Panc1 (cell line): ENCODE measurements at regions not wholly inside any gene's neighbourhood (a gene's known extent, or its start where the extent isn't known, plus 50 kb on each side); places are given as distances from the start of the nearest gene placed in this dataset.

Source experiments
- ATAC-seq: fragments of 200-7000 bp; cut with Tn5 transposase; 2 replicates; pipeline ENCODE4 v1.9.1; 2020; ENCODE audit warnings: mild to moderate bottlenecking, moderate library complexity
- BruUV-seq: library from RNA; stranded (reverse); fragments of 400-500 nt; replicated peaks from 2 replicates; lab custom pipeline; 2021; lab: Mats Ljungman, UMichigan
- CTCF ChIA-PET: fragments of 300-600 bp; sonication (Branson Sonifier 250); formaldehyde crosslinking; loops from one replicate; lab custom pipeline; 2022; ENCODE audit warnings: antibody characterized with exemption; lab: Charles Lee
- POLR2A ChIA-PET: fragments of 300-600 bp; sonication (Branson Sonifier 250); formaldehyde crosslinking; loops from one replicate; lab custom pipeline; 2022; ENCODE audit warnings: antibody characterized with exemption; lab: Charles Lee
- DNase-seq: peaks from one replicate; pipeline ENCODE4 v3.0.0-alpha.2; 2010; ENCODE audit warnings: low read depth, low spot score
- H3K27ac ChIP-seq: 2 replicates; pipeline ENCODE4 v1.5.1; 2011; ENCODE audit warnings: mild to moderate bottlenecking, low read length, inconsistent platforms
- H3K27me3 ChIP-seq: fragments of 200-500 bp; sonication (Bioruptor generic); 2 replicates; pipeline ENCODE4 v1.6.0; 2014; ENCODE audit warnings: low read length, inconsistent platforms; ENCODE audit not compliant: control insufficient read depth, insufficient read depth
- H3K36me3 ChIP-seq: fragments of 200-500 bp; sonication (Bioruptor generic); 2 replicates; pipeline ENCODE4 v1.5.1; 2014; ENCODE audit warnings: inconsistent platforms, mild to moderate bottlenecking, low read length, moderate library complexity; ENCODE audit not compliant: control insufficient read depth, insufficient read depth
- H3K4me1 ChIP-seq: 2 replicates; pipeline ENCODE4 v1.5.1; 2011; ENCODE audit warnings: inconsistent platforms, mild to moderate bottlenecking, low read length, moderate library complexity; ENCODE audit not compliant: control insufficient read depth, insufficient read depth
- H3K4me3 ChIP-seq, 2 experiments: 2 replicates each; pipeline ENCODE4 v1.5.1; 2011 to 2012; ENCODE audit warnings: low read depth in 2 of 2, low read length in 2 of 2, mild to moderate bottlenecking in 2 of 2, inconsistent platforms in 1 of 2, moderate library complexity in 1 of 2
- H3K9me3 ChIP-seq: fragments of 200-500 bp; sonication (Bioruptor generic); 2 replicates; pipeline ENCODE4 v1.5.1; 2014; ENCODE audit warnings: low read depth, mild to moderate bottlenecking, inconsistent platforms, low read length, moderate library complexity; ENCODE audit not compliant: control insufficient read depth, insufficient read depth
- POLR2AphosphoS5 ChIP-seq: IDR thresholded peaks from 2 replicates; pipeline ENCODE4 v1.6.1; 2012; ENCODE audit warnings: mild to moderate bottlenecking, low read depth, low read length, moderate library complexity
- REST ChIP-seq, 2 experiments: IDR thresholded peaks; 2 replicates each; pipeline ENCODE4 v1.6.1; 2011 to 2012; ENCODE audit warnings: low read depth in 2 of 2, control low read depth in 1 of 2, low read length in 1 of 2, mild to moderate bottlenecking in 1 of 2, moderate library complexity in 1 of 2; ENCODE audit not compliant: insufficient read depth in 1 of 2
- SIN3A ChIP-seq: IDR thresholded peaks from 2 replicates; pipeline ENCODE4 v1.6.1; 2012; ENCODE audit warnings: low read depth, mild to moderate bottlenecking, low read length, moderate library complexity, borderline replicate concordance; ENCODE audit not compliant: insufficient read depth
- TCF7L2 ChIP-seq: IDR thresholded peaks from 2 replicates; pipeline ENCODE4 v1.6.1; 2011; ENCODE audit warnings: mild to moderate bottlenecking, low read depth, low read length, inconsistent platforms
- in situ Hi-C: cut with HindIII; loops from 2 replicates; pipeline ENCODE4 v1.10.0; 2016; ENCODE audit warnings: low sequenced_read_pairs, low pct_unique_long_range_greater_than_20kb
- intact Hi-C: fragments of 100-400 bp; cut with micrococcal nuclease; formaldehyde crosslinking; loops from one replicate; pipeline ENCODE4 v1.10.0; 2022; ENCODE audit not compliant: unreplicated experiment
- TF ChIP-seq, protein P1 (sequence below): fragments of 450-650 bp; IDR thresholded peaks from 2 replicates; pipeline ENCODE4 v1.5.1; 2017; ENCODE audit warnings: mild to moderate bottlenecking

DNA sequence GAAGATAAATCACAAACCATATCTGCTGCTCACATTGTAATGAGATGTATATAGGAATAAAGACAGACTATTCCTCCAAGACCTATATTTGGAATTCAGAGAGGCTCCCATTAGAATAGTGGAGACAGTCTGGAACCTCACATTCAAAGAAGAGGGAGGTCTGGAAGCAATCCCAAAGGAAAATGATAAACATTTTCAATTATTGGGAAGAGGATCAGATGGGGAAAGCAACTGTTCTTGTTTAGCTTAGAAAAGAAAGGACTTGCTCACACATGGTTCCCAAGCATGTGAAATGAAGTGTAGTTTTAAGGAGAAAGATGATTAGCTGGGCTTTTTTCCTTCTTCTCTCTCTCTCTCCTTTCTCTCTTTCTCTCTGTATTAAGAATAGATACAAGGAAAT, 193.0 kb upstream of the LMNTD1 start:
- CTCF ChIA-PET = no interaction called here
- intact Hi-C loops = no loop called here
- TF ChIP-seq POLR2AphosphoS5 (no peak), REST (IDR thresholded peaks at IDR 0.05; ENCODE audit: insufficient read depth in 1 of 2, low read depth in 2 of 2, low read length in 1 of 2) (no peak), SIN3A (no peak), TCF7L2 (no peak)
- TF ChIP-seq, protein P1, sequence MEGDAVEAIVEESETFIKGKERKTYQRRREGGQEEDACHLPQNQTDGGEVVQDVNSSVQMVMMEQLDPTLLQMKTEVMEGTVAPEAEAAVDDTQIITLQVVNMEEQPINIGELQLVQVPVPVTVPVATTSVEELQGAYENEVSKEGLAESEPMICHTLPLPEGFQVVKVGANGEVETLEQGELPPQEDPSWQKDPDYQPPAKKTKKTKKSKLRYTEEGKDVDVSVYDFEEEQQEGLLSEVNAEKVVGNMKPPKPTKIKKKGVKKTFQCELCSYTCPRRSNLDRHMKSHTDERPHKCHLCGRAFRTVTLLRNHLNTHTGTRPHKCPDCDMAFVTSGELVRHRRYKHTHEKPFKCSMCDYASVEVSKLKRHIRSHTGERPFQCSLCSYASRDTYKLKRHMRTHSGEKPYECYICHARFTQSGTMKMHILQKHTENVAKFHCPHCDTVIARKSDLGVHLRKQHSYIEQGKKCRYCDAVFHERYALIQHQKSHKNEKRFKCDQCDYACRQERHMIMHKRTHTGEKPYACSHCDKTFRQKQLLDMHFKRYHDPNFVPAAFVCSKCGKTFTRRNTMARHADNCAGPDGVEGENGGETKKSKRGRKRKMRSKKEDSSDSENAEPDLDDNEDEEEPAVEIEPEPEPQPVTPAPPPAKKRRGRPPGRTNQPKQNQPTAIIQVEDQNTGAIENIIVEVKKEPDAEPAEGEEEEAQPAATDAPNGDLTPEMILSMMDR = no peak

DNA sequence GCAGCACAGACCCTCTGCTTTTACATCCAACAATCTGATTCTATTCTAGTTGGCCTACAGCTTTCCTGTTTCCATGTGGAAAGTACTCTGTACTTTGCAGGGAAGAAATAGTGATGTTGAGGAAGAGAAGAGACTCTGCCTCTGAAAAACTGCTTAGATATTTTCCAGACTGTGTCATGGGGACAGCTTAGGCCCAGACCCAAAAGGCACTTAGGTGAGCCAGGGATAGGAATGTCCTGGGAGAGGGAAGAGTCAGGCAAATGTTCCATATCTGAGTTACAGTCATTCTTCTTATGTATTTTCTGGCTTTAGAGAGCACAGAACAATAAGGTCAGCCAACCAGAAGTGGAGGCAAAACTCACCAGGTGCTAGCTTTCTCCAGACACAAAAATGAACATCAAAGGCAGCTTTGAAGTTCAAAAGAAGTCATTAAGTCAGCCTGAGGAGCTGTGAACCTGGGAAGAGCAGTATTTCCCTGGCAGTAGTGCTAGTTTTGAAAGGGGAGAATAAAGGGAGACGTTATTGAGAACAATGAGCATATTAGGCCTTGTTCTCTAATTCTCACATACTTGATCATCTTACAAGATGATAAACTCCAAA, 199.7 kb upstream of the LMNTD1 start:
- no peak overlapping the region for H3K4me3 ChIP-seq
- H3K9me3 ChIP-seq = no peaks in the 10 kb centered on the region
- H3K36me3 ChIP-seq = no peaks in the 10 kb centered on the region
- TF ChIP-seq REST (IDR thresholded peaks at IDR 0.05; ENCODE audit: insufficient read depth in 1 of 2, low read depth in 2 of 2, low read length in 1 of 2) (no peak), SIN3A (no peak), TCF7L2 (no peak), POLR2AphosphoS5 (no peak)
- TF ChIP-seq, protein P1 = no peak
- ATAC-seq = no peak
- intact Hi-C loops = no loop called here
- no peak overlapping the region for H3K27ac ChIP-seq
- in situ Hi-C loops = no loop called here
- BruUV-seq = no TSS peak
- DNase-seq = no peak
- ChIA-PET POLR2A (no interaction called here), CTCF (no interaction called here)
- peaks cover 10% of the 10 kb centered on the region for H3K27me3 ChIP-seq
- H3K4me1 ChIP-seq = no peaks in the 10 kb centered on the region

More for the DNA sequence above, 193.0 kb upstream of the LMNTD1 start:
- DNase-seq (no peak), ATAC-seq (no peak)
- Histone ChIP-seq H3K4me3 (no peak overlapping the region), H3K36me3 (no peaks in the 10 kb centered on the region), H3K4me1 (no peaks in the 10 kb centered on the region), H3K27me3 (peaks cover 15% of the 10 kb centered on the region), H3K27ac (no peak overlapping the region), H3K9me3 (no peaks in the 10 kb centered on the region)
- in situ Hi-C loops = no loop called here
- POLR2A ChIA-PET = no interaction called here
- no TSS peak for BruUV-seq
